Neural cell (in vitro differentiated cells): ENCODE measurements at regions not wholly inside any gene's neighbourhood (a gene's known extent, or its start where the extent isn't known, plus 50 kb on each side); places are given as distances from the start of the nearest gene placed in this dataset.

Experiments
- H2AFZ ChIP-seq: fragments of 200-600, 300-800 bp; sonication (generic), shearing (Covaris generic); 2 replicates; pipeline ENCODE4 v1.6.0; 2014; ENCODE audit warnings: low read depth, mild to moderate bottlenecking, antibody characterized with exemption, low read length, moderate library complexity
- H3F3A ChIP-seq: fragments of 200-600 bp; shearing (Covaris generic); 2 replicates; pipeline ENCODE4 v1.6.1; 2016; ENCODE audit warnings: mild to moderate bottlenecking, moderate library complexity, mixed read lengths, antibody characterized with exemption, low read length; ENCODE audit not compliant: insufficient read depth, poor library complexity, severe bottlenecking
- H3K27ac ChIP-seq: fragments of 200-600, 300-800 bp; sonication (generic), shearing (Covaris generic); 2 replicates; pipeline ENCODE4 v1.5.1; 2014; ENCODE audit warnings: mild to moderate bottlenecking, low read length, moderate library complexity
- H3K27me3 ChIP-seq: fragments of 300-800, 200-600 bp; sonication (generic), shearing (Covaris generic); 2 replicates; pipeline ENCODE4 v1.6.0; 2014; ENCODE audit warnings: mild to moderate bottlenecking, low read depth, low read length, moderate library complexity; ENCODE audit not compliant: insufficient read depth
- H3K36me3 ChIP-seq: fragments of 300-800, 200-600 bp; sonication (generic), shearing (Covaris generic); 2 replicates; pipeline ENCODE4 v1.5.1; 2014; ENCODE audit warnings: mild to moderate bottlenecking, antibody characterized with exemption, low read length, moderate library complexity; ENCODE audit not compliant: insufficient read depth
- H3K4me2 ChIP-seq: fragments of 300-800, 200-600 bp; sonication (generic), shearing (Covaris generic); 2 replicates; pipeline ENCODE4 v1.6.0; 2014; ENCODE audit warnings: mild to moderate bottlenecking, low read length
- H3K4me3 ChIP-seq: fragments of 300-800, 200-600 bp; sonication (generic), shearing (Covaris generic); 2 replicates; pipeline ENCODE4 v1.5.1; 2014; ENCODE audit warnings: mild to moderate bottlenecking, low read length, moderate library complexity
- H3K79me2 ChIP-seq: fragments of 200-600 bp; shearing (Covaris generic); replicated peaks from 2 replicates; pipeline ENCODE4 v1.6.0; 2014; ENCODE audit warnings: mild to moderate bottlenecking, low read length, moderate library complexity; ENCODE audit not compliant: insufficient read depth
- H3K9ac ChIP-seq: fragments of 300-800, 200-600 bp; sonication (generic), shearing (Covaris generic); 2 replicates; pipeline ENCODE4 v1.6.1; 2016; ENCODE audit warnings: mild to moderate bottlenecking, low read length, mixed read lengths
- H3K9me2 ChIP-seq: fragments of 200-600 bp; shearing (Covaris generic); 2 replicates; pipeline ENCODE4 v1.6.1; 2016; ENCODE audit warnings: mild to moderate bottlenecking, low read length, mixed read lengths; ENCODE audit not compliant: insufficient read depth
- H3K9me3 ChIP-seq: fragments of 200-600, 300-800 bp; sonication (generic), shearing (Covaris generic); 2 replicates; pipeline ENCODE4 v1.6.1; 2016; ENCODE audit warnings: mild to moderate bottlenecking, mixed run types, low read length, moderate library complexity, mixed read lengths
- H4K20me1 ChIP-seq: fragments of 200-600 bp; shearing (Covaris generic); 2 replicates; pipeline ENCODE4 v1.6.1; 2016; ENCODE audit warnings: mild to moderate bottlenecking, mixed run types; ENCODE audit not compliant: insufficient read depth
- CTCF ChIP-seq: fragments of 450-650 bp; IDR thresholded peaks from 2 replicates; pipeline ENCODE4 v1.5.1; 2014; ENCODE audit warnings: antibody characterized with exemption, mild to moderate bottlenecking, moderate library complexity; ENCODE audit not compliant: poor library complexity, severe bottlenecking
- EP300 ChIP-seq: fragments of 450-650 bp; conservative IDR thresholded peaks from 2 replicates; pipeline ENCODE4 v1.6.1; 2014; ENCODE audit warnings: antibody characterized with exemption, mild to moderate bottlenecking, moderate library complexity; ENCODE audit not compliant: poor library complexity, severe bottlenecking
- EZH2 ChIP-seq: fragments of 200-600, 300-800 bp; shearing (Covaris generic), sonication (generic); IDR thresholded peaks from 2 replicates; pipeline ENCODE4 v1.6.1; 2014; ENCODE audit warnings: antibody characterized with exemption, low read length, borderline replicate concordance, mild to moderate bottlenecking; ENCODE audit not compliant: insufficient read depth, poor library complexity, severe bottlenecking
- MXI1 ChIP-seq: fragments of 450-650 bp; conservative IDR thresholded peaks from 2 replicates; pipeline ENCODE4 v1.6.1; 2014; ENCODE audit warnings: antibody characterized with exemption, mild to moderate bottlenecking; ENCODE audit not compliant: poor library complexity, severe bottlenecking
- POLR2AphosphoS5 ChIP-seq: IDR thresholded peaks from 2 replicates; pipeline ENCODE4 v1.6.1; 2012
- RAD21 ChIP-seq: fragments of 450-650 bp; conservative IDR thresholded peaks from 2 replicates; pipeline ENCODE4 v1.6.1; 2014; ENCODE audit warnings: antibody characterized with exemption, mild to moderate bottlenecking, moderate library complexity
- REST ChIP-seq: IDR thresholded peaks from 2 replicates; pipeline ENCODE4 v1.6.1; 2012; ENCODE audit warnings: borderline replicate concordance
- SMC3 ChIP-seq: fragments of 450-650 bp; conservative IDR thresholded peaks from 2 replicates; pipeline ENCODE4 v1.6.1; 2014; ENCODE audit warnings: antibody characterized with exemption, mild to moderate bottlenecking, moderate library complexity; ENCODE audit not compliant: poor library complexity
- TAF1 ChIP-seq: IDR thresholded peaks from 2 replicates; pipeline ENCODE4 v1.6.1; 2012; ENCODE audit warnings: low read depth

- Histone ChIP-seq H3K79me2 (no peaks in the 10 kb centered on the region), H3F3A (no peaks in the 10 kb centered on the region)
Measured at GRCh38 chr2:392926-393280, 105.0 kb upstream of the ALKAL2 start.

GRCh38 chr2:392181-392925 is 104.5 kb upstream of the ALKAL2 start:
- H3K79me2 ChIP-seq = no peaks in the 10 kb centered on the region
- H3F3A ChIP-seq = no peaks in the 10 kb centered on the region
- H4K20me1 ChIP-seq = no peaks in the 10 kb centered on the region
- H2AFZ ChIP-seq = no peak overlapping the region
- H3K9ac ChIP-seq = no peak overlapping the region
- no peaks in the 10 kb centered on the region for H3K27me3 ChIP-seq
- H3K9me3 ChIP-seq = no peaks in the 10 kb centered on the region
- no peak overlapping the region for H3K27ac ChIP-seq
- H3K9me2 ChIP-seq = no peaks in the 10 kb centered on the region
- H3K4me3 ChIP-seq = no peak overlapping the region
- H3K4me2 ChIP-seq = no peak overlapping the region
- H3K36me3 ChIP-seq = no peaks in the 10 kb centered on the region
- TF ChIP-seq TAF1 = no peak
- TF ChIP-seq CTCF = no peak
- no peak for TF ChIP-seq REST
- TF ChIP-seq RAD21 = no peak
- TF ChIP-seq EP300 = no peak

More at GRCh38 chr2:392926-393280, 105.0 kb upstream of the ALKAL2 start:
- no peak overlapping the region for H2AFZ ChIP-seq
- H3K36me3 ChIP-seq = no peaks in the 10 kb centered on the region
- H3K27ac ChIP-seq = no peak overlapping the region
- no peaks in the 10 kb centered on the region for H3K9me3 ChIP-seq
- TF ChIP-seq REST (no peak), TAF1 (no peak), EZH2 (no peak), EP300 (no peak), SMC3 (no peak), POLR2AphosphoS5 (no peak), MXI1 (no peak), CTCF (no peak), RAD21 (no peak)
- no peaks in the 10 kb centered on the region for H4K20me1 ChIP-seq
- no peaks in the 10 kb centered on the region for H3K9me2 ChIP-seq
- no peak overlapping the region for H3K4me3 ChIP-seq
- H3K9ac ChIP-seq = no peak overlapping the region
- no peak overlapping the region for H3K4me2 ChIP-seq
- no peaks in the 10 kb centered on the region for H3K27me3 ChIP-seq
